Adrenal gland (tissue), 9 donors: ENCODE measurements at regions not wholly inside any gene's neighbourhood (a gene's known extent, or its start where the extent isn't known, plus 50 kb on each side); places are given as distances from the start of the nearest gene placed in this dataset.

Experiments
- DNase-seq, 7 donors: peaks; one replicate each; pipeline ENCODE4 v3.0.0-alpha.2; 2019 to 2020
- H3K27ac ChIP-seq, 5 donors: fragments of 200-600 bp; sonication (generic) in 4 of 5; 1 replicate in 3 of 5; 2 replicates in 2 of 5; pipeline versions ENCODE4 v1.5.1 to v1.8.0; 2016 to 2020; ENCODE audit warnings: mild to moderate bottlenecking in 1 of 5
- H3K27me3 ChIP-seq: fragments of 200-600 bp; 2 replicates; pipeline ENCODE4 v1.8.0; 2021
- H3K36me3 ChIP-seq, 2 donors: fragments of 200-600 bp; replicated peaks in 1 of 2; 1 replicate in 1 of 2; 2 replicates in 1 of 2; pipeline versions ENCODE4 v1.5.1 to v1.8.0; 2018 to 2022
- H3K4me1 ChIP-seq, 2 donors: fragments of 200-600 bp; replicated peaks in 1 of 2; 1 replicate in 1 of 2; 2 replicates in 1 of 2; pipeline versions ENCODE4 v1.5.1 to v1.8.0; 2018 to 2021
- H3K4me3 ChIP-seq, 4 donors: fragments of 200-600 bp; sonication (generic) in 3 of 4; one replicate each; pipeline ENCODE4 v1.5.1; 2016 to 2018
- H3K9me3 ChIP-seq, 3 donors: fragments of 200-600 bp; sonication (generic) in 1 of 3; replicated peaks in 1 of 3; 1 replicate in 2 of 3; 2 replicates in 1 of 3; pipeline versions ENCODE4 v1.5.1 to v1.8.0; 2016 to 2021
- CTCF ChIP-seq, 6 experiments: fragments of 450-650 bp in 4 of 6; fragments of 200-600 bp in 2 of 6; sonication (generic) in 1 of 6; IDR thresholded peaks; 1 replicate in 5 of 6; 2 replicates in 1 of 6; pipeline versions ENCODE4 v1.5.1 to v1.8.0; 2016 to 2021; ENCODE audit warnings: antibody characterized with exemption in 6 of 6, mild to moderate bottlenecking in 2 of 6, moderate library complexity in 1 of 6
- POLR2A ChIP-seq, 2 donors: fragments of 450-650 bp; IDR thresholded peaks; one replicate each; pipeline ENCODE4 v1.6.1; 2017; ENCODE audit warnings: antibody characterized with exemption in 2 of 2, mild to moderate bottlenecking in 2 of 2, moderate library complexity in 1 of 2
- WGBS, 4 donors: extraction: QIAGEN DNeasy Blood & Tissue Kit in 2 of 4; methylation state at CpG; one replicate each; pipeline versions ENCODE4 v1.1.5 to v1.1.7; 2013 to 2017; 5-methylcytosine and 5-hydroxymethylcytosine counted together
- intact Hi-C, 2 donors: fragments of 100-400 bp; cut with DNase I; formaldehyde crosslinking; loops; one replicate each; pipeline versions ENCODE4 v1.14.1 to v1.15.0; 2022 to 2023
- donor health status: healthy with polysubstance abuse.
- donor health status: Bipolar disorder and iron deficiency.
- donor health status: DM: yes; HTN: yes; CAD: no.
- donor health status: DM: no; HTN: no; CAD: no.
- donor health status: DM: no; HTN: no; CAD: no.

- Histone ChIP-seq H3K9me3 (no peaks in the 10 kb centered on the region), H3K4me3 (peak overlapping the region in 2 of 4 donors; percentile 22 to 42), H3K27ac (peak overlapping the region in 1 of 5 donors; percentile 49), H3K27me3 (no peaks in the 10 kb centered on the region), H3K4me1 (peaks cover 0 to 4% of the 10 kb centered on the region in 2 donors), H3K36me3 (no peaks in the 10 kb centered on the region)
- WGBS, 4 donors: 19 to 63% (median 33%) methylated on average over 19 to 72 of the region's 72 CpGs
- no peak for DNase-seq
- TF ChIP-seq CTCF (IDR thresholded peaks at IDR 0.05) (no peak), POLR2A (IDR thresholded peaks at IDR 0.05) (no peak)
- intact Hi-C loops: no loop called here
Measured at GRCh38 chr9:96027251-96028131, 152.0 kb downstream of the ERCC6L2 start.

GRCh38 chr9:96026655-96027213 lies 151.2 kb downstream of the ERCC6L2 start:
- DNase-seq: no peak
- 85 to 94% (median 91%) methylated on average over 5 of the region's 5 CpGs for WGBS, 4 donors
- no peaks in the 10 kb centered on the region for H3K36me3 ChIP-seq
- peaks cover 4% of the 10 kb centered on the region for H3K27me3 ChIP-seq
- H3K4me1 ChIP-seq: peaks cover 5 to 9% of the 10 kb centered on the region in 2 donors
- H3K4me3 ChIP-seq: peak overlapping the region in 1 of 4 donors; percentile 42
- TF ChIP-seq POLR2A (IDR thresholded peaks at IDR 0.05) (no peak), CTCF (IDR thresholded peaks at IDR 0.05) (no peak)
- H3K27ac ChIP-seq: peak overlapping the region in 1 of 5 donors; percentile 49
- intact Hi-C loops: no loop called here
- H3K9me3 ChIP-seq: no peaks in the 10 kb centered on the region

DNA sequence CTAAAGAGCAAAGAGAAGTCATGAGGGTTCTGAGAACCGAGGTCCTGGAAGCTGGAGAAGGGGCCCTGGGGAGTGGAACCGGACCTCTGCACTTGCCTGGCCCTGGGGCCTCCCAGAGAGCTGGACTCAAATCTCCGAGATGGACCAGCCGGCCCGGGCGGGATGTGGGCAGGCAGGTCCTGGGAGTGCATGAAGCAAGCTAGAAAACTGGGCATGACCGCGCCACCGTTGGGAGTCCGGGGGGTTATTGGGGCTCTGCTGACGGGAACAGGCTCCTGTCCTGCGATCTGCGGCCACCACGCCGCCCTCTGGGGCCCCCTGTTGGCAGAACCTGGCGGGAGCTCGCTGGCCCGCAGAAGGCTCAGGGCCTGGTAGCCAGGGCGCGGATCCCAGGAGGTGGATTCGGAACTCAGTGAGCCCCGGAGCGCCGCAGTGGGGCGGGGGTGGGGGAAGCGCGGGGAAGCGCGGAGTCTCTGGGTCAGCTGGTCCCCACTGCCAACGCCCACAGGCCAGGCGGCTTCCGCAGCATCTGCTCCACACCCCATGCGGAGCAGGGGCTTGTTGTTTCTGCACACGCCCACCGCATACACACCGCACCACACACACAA lies 150.6 kb downstream of the ERCC6L2 start:
- DNase-seq: no peak
- H3K4me1 ChIP-seq: peaks cover 11 to 14% of the 10 kb centered on the region in 2 donors
- 62 to 84% (median 67%) methylated on average over 13 to 36 of the region's 36 CpGs for whole genome bisulfite sequencing, 4 donors
- no peak for TF ChIP-seq CTCF (IDR thresholded peaks at IDR 0.05)
- peaks cover 8% of the 10 kb centered on the region for H3K27me3 ChIP-seq
- intact Hi-C loops: no loop called here
- no peak overlapping the region for H3K27ac ChIP-seq
- H3K36me3 ChIP-seq: no peaks in the 10 kb centered on the region
- no peaks in the 10 kb centered on the region for H3K9me3 ChIP-seq
- H3K4me3 ChIP-seq: no peak overlapping the region

DNA sequence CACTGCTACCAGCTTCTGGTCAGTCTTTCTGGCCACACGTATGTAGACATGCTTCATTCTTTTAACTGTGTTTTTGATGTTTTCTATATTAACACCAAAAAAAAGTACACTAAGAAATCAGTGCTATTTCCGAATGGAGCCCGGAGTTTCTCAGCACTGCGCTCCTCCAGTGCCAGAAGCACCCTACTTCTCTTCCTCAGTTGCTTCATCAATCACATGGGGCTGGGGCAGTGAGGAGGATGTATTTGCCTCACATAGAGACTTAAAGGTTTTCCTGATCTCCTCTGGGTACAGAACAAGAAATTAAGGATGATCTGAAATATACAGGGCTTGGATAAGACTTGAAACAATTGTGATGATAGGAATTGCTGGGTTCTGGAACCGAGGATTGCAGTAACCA lies 148.0 kb downstream of the ERCC6L2 start:
- H3K27ac ChIP-seq: no peak overlapping the region
- H3K27me3 ChIP-seq: peaks cover 8% of the 10 kb centered on the region
- TF ChIP-seq CTCF (IDR thresholded peaks at IDR 0.05) (no peak), POLR2A (IDR thresholded peaks at IDR 0.05) (no peak)
- H3K4me1 ChIP-seq: peaks cover 12 to 14% of the 10 kb centered on the region in 2 donors
- no peaks in the 10 kb centered on the region for H3K36me3 ChIP-seq
- no peak for DNase-seq
- H3K9me3 ChIP-seq: no peaks in the 10 kb centered on the region
- no peak overlapping the region for H3K4me3 ChIP-seq
- intact Hi-C loops: no loop called here
- WGBS, 4 donors: 73 to 85% (median 79%) methylated on average over 5 of the region's 5 CpGs
